ENCODE measurements at regions not wholly inside any gene's neighbourhood (a gene's known extent, or its start where the extent isn't known, plus 50 kb on each side); places are given as distances from the start of the nearest gene placed in this dataset.
"Not testable (repeated sequence)": the region's sequence is repeated elsewhere in the genome, so short reads cannot be mapped to it uniquely, and the experiment has no call there.

GRCh38 chr5:116900793-116901192, 326.2 kb upstream of the SEMA6A start:
- no peak for DNase-seq

DNA sequence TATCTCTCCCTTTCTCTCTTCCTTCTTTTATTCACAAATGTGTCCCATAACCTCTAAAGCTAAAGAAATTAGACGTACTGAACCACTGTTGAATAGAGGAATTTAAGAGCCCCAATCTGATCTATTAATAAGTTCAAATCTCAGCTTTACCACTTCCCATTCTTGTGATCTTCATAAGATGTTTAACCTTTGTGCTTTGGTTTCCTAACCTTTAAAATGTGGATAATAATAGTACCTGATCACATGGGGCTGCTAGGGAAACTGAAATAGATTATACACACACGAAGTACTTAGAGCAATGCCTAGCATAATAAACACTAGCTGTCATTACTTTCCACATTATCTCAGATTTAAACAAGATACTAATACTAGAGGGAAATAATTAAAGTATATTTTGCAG, 324.3 kb upstream of the SEMA6A start:
- no peak for DNase-seq

- no peak for DNase-seq
Measured at GRCh38 chr5:116897291-116897690, 322.7 kb upstream of the SEMA6A start.

DNA sequence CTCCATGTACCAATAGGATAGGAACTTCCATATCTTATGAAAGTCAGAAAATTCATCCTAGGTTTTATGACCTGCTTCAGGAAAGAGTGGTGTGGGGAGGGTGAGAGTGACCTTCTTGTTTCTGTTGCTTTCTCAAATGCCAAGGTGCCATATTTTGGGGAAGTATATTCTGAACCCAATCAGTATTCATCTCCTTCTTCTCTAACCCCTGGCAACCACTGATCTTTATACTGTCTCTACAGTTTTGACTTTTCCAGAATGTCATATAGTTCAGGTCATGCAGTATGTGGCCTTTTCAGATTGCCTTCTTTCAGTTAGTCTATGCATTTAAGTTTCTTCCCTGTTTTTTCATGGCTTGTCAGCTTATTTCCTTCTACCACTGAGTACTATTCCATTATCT, 321.4 kb upstream of the SEMA6A start:
- DNase-seq = no peak

- DNase-seq = no peak
Measured at GRCh38 chr5:116892993-116893392, 318.4 kb upstream of the SEMA6A start.

DNA sequence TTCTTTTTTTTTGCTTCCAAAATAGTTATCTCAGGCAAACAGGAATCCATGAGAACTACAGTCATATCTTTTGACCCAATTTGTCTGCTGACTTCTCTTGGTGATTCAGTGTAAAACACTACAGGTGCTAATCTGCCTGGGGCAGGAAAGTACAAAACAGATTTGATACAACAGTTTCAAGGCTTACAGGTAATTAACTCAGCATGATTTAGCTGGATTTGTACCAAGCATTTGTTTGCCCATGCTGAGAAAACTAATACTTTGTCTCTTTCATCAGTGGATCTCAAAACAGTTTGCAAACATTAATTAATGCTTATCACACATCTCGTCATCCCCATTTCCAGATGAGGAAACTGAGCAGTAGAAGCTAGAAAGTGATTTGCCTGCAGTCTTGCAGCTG, 312.5 kb upstream of the SEMA6A start:
- DNase-seq = no peak

DNA sequence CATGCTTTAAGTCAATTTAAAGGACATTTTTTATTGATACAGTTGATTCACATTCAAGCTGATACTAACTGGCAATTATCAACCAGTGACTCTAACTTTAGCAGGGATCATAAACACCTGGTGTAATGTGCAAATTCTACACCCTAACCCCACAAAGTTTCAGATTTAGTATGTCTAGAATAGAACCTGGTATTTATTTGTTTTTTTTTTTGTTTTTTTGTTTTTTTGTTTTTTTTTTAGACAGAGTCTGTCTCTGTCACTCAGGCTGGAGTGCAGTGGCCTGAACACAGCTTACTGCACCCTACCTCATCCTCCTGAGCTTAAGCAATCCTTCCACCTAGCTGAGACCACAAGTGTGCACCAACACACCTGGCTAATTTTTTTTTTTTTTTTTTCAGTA, 311.2 kb upstream of the SEMA6A start:
- no peak for DNase-seq

GRCh38 chr5:116883875-116884274, 309.3 kb upstream of the SEMA6A start:
- no peak for DNase-seq

GRCh38 chr5:116881921-116882531, 307.4 kb upstream of the SEMA6A start:
- no peak for DNase-seq

- no peak for DNase-seq
Measured at GRCh38 chr5:116880601-116881000, 306.0 kb upstream of the SEMA6A start.

- no peak for DNase-seq
Measured at GRCh38 chr5:116880150-116880549, 305.5 kb upstream of the SEMA6A start.

DNA sequence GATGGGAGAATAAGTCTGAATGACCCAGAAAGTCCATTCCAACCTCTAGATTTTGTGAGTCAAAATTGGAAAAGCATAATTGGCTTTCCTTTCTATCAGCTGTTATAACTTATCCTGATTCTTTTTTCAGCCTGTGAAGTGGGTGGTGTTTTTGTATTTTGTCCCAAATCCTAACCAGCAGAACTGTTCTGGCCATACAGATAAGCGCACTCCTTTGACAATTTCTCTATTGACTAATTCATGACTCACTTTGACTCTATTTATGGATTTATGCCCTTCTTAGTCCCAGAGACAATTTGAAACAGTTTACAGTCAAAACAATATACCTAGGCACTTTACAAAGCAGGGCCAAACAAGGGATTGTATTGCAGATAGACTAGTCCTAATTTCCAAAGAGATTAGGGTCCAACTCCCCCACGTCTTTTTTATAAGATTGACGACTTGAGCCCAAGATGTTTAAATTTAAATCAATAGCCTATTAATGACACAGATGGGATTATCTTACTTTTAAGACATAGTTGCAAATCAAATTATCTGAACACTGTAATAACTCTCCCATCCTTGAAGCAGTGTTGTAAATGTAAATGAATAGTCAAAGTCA, 301.7 kb upstream of the SEMA6A start:
- no peak for DNase-seq

DNA sequence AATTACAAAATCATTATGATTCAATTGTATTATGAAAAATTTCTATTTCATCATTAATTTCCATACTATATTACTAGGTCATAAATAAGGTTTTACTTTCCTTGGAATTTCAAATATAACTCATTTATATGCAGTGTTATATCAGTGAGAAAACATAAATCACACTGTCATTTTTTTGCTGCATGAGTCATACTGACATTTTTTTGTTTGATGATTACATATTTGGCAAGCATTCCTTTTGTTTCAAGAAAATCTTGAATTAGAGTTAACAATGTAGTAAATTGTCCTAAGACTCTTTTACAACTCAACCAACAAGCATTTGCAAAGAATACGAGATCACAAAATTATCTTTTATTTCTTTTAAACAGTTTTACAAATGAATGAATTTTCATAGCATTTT, 298.4 kb upstream of the SEMA6A start:
- DNase-seq = no peak

GRCh38 chr5:116872486-116872885, 297.9 kb upstream of the SEMA6A start:
- no peak for DNase-seq

DNA sequence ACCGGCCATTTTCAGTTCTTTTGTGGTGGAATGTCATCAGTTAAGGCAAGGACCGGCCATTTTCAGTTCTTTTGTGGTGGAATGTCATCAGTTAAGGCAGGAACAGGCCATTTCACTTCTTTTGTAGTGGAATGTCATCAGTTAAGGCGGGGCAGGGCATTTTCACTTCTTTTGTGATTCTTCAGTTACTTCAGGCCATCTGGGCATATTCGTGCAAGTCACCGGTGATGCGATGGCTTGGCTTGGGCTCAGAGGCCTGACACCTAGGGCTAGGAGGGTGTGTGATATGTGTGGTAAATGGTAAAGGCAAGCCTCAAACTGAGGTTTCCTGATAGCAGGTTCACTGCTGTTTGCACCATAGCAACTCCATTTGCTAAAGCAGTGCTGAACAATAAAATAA, 293.2 kb upstream of the SEMA6A start:
- DNase-seq = not testable (repeated sequence)

DNA sequence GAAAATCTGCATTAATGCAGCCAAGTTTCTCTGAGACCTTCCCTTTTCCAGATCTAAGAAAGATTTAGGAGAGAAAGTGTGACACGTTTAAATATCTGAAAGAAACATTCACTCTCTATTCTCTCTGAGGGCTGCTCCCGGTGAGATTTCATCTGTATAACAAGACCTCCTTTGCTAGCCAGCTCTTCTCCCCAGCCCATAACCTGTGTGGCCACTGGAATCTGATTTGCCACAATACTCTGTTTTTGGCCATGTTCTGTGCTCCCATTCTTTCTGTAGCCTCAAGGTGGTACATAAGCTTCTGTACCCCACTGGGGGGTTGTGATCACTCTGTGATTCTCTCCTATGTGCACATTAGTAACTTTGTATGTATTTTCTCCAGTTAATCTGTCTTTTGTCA, 291.0 kb upstream of the SEMA6A start:
- DNase-seq = no peak

- DNase-seq = no peak
Measured at GRCh38 chr5:116864838-116865190, 290.2 kb upstream of the SEMA6A start.

- DNase-seq = no peak
Measured at GRCh38 chr5:116864157-116864837, 289.7 kb upstream of the SEMA6A start.

DNA sequence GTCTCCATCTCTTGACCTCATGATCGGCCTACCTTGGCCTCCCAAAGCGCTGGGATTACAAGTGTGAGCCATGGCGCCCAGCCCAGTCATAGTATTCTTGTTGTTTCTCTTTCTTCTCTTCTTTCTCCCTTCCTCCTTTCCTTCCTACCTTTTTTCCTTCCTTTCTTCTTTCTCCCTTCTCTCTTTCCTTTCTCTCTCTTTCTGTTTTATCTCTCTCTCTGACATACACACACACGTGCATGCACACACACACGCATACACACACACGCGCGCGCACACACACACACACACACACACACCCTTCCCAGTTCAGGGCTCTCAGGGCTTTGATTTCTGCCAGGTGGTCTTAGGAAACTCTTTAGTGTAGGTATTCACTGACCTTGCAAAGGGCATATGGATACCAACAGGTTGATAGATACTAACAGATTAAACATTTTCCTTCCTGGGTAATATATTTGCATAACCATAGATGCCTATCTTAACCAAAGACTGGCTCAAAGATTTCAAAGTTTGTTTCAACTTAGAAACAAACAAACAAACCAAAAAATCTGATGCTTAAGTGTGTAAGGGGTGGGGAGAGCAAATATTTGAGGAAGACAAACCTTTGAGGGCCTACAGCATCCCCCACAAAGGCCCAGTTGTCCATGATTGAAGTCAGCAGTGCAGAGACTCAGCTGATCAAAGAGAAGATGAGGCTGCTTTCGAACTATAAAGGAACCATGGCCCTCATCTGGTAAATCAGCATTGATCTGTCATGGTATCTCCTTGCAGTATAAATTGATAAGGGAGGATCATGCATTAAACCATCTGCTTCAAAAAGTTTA, 288.2 kb upstream of the SEMA6A start:
- DNase-seq = no peak

DNA sequence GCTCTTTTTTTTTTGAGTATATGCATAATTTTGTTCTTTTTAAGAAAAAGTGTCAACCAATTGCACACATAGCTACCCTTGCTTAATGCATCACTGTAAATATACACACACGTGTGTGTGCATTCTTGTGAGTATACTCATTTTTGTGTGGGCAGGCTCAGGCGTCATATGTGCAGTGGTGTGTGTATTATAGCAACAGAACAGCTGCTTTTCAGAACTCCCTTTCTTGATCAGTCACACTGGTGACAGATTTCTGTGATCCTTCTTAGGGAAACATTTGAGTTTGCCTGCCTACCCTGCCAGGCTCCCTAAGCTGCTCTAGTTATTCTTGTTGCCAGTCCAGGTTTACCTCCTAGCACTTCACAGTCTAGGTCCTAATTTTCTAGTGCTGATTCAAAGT, 287.0 kb upstream of the SEMA6A start:
- DNase-seq = no peak

DNA sequence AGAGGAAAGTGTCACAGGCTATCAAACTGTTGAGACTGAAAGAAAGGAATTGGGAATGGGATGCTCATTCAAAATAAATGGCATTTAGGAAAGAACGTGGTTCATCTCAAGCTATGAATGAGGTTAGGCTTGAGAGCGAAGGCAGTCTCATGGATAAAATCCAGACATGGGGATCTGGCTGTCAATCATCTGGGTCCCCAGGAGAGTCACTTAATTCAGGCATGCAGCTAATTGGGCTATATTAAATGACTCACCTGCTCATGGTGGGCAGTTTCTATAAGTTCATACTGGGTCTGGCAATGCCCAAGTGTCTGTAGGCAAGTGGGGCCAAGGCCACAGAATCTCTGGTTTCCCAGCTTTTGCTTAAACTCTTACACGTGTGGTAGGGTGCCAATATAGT, 286.5 kb upstream of the SEMA6A start:
- DNase-seq = no peak

DNA sequence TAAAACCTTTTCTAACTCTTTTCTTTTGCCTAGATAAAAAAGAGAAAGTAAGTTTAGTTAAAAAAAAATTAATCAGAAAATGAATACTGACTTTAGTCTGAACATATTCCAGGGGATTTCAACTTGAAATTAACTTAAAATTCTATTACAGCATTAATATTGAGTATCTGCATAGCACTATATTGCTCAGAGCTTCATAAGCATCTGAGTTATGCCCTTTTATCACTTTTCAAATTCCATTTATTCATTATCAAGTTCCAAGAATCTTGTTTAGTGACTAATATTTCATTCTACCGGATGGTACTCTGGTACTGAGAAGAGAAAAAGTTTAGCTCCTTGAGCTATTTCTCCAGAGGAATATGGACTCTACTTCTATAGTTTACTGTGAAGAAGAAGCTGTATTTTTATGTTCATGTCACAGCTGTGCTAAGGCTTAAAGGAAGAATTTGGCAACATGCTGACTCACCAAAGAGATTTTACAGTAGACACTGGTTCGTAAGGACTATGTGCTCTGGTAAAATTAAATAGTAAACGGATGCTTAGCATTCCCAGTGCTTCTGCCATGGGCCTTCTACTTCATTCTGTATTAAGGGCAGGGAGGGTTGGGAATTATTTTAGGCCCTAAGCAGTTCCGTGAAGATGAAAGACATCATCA, 285.2 kb upstream of the SEMA6A start:
- no peak for DNase-seq

- no peak for DNase-seq
Measured at GRCh38 chr5:116858705-116859333, 284.2 kb upstream of the SEMA6A start.

Measured in NCI-H2171 (cell line).